ENCODE measurements at regions not wholly inside any gene's neighbourhood (a gene's known extent, or its start where the extent isn't known, plus 50 kb on each side); places are given as distances from the start of the nearest gene placed in this dataset.

DNA sequence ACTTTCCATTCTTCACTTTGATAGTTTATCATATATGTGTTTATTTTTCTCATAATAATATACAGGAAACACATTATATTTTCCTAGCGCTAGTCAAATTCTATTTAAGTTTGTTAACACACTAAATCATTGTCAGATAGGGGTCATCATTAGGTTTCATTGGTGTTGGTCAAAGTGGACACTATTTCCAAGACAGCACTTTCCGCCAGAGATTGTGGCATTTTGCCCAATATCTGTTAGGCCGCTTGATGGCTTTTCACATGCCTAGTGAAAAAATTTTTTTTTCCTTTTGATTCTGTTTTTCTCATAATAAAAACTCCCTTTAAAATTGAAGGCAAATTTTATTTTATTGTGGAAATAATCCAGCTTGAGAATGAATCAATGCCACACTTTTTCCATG, 495.4 kb upstream of the AKR1E2 start:
- Histone ChIP-seq H3K4me3 (ENCODE audit: insufficient read depth, low read depth, low read length) (no peak overlapping the region), H3K4me2 (ENCODE audit: low read length) (no peak overlapping the region), H2AFZ (ENCODE audit: low read depth, low read length) (no peak overlapping the region), H3K79me2 (ENCODE audit: insufficient read depth, low read length) (no peaks in the 10 kb centered on the region), H3K27ac (ENCODE audit: low read depth, low read length) (no peak overlapping the region), H3K9ac (ENCODE audit: low read length) (no peak overlapping the region), H3K27me3 (ENCODE audit: insufficient read depth, low read length) (no peaks in the 10 kb centered on the region), H3K36me3 (ENCODE audit: insufficient read depth, low read length) (no peaks in the 10 kb centered on the region), H4K20me1 (ENCODE audit: insufficient read depth, low read length) (no peaks in the 10 kb centered on the region), H3K9me3 (ENCODE audit: insufficient read depth, low read depth, low read length) (no peaks in the 10 kb centered on the region), H3K4me1 (ENCODE audit: insufficient read depth, low read length) (no peaks in the 10 kb centered on the region)
- H3K4me1 Mint-ChIP-seq (ENCODE audit: low read depth, unreplicated experiment), result peaks cover 3% of the 10 kb centered on the region
- H3K27me3 Mint-ChIP-seq (ENCODE audit: low read depth, unreplicated experiment), result no peaks in the 10 kb centered on the region
- no peak overlapping the region for H3K4me3 Mint-ChIP-seq (ENCODE audit: unreplicated experiment)
- TF ChIP-seq EZH2 (IDR thresholded peaks at IDR 0.05; ENCODE audit: insufficient read depth, low read length), result no peak
- TF ChIP-seq CTCF (IDR thresholded peaks at IDR 0.05; ENCODE audit: insufficient read depth, low read depth, low read length), result no peak
- FAIRE-seq, result no peak
- H3K27ac Mint-ChIP-seq (ENCODE audit: unreplicated experiment), result no peak overlapping the region
- no peaks in the 10 kb centered on the region for H3K36me3 Mint-ChIP-seq (ENCODE audit: low read depth, unreplicated experiment)
- DNase-seq (ENCODE audit: low read depth), result no peak
- no peaks in the 10 kb centered on the region for H3K9me3 Mint-ChIP-seq (ENCODE audit: unreplicated experiment)

DNA sequence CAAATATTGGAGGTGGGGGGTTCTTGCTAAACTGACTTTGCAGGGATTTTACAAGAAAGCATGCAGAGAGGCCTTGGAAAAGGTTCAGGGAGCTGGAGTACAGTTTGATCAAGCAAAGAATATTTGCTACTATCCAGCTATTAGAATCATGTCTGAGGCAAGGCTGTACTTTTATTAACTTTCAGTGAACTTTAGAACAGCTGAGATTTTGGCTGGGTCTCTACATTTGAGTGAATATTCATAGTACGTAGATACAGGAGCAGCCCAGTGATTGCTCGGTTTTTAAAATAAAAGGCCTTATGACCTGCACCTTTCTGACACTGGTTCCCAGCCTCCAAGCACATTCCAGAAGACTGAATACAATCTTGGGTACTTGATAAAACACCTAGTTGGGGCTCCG, 496.8 kb upstream of the AKR1E2 start:
- Histone ChIP-seq H4K20me1 (ENCODE audit: insufficient read depth, low read length) (no peaks in the 10 kb centered on the region), H3K4me1 (ENCODE audit: insufficient read depth, low read length) (no peaks in the 10 kb centered on the region), H3K4me3 (ENCODE audit: insufficient read depth, low read depth, low read length) (no peak overlapping the region), H3K79me2 (ENCODE audit: insufficient read depth, low read length) (no peaks in the 10 kb centered on the region), H3K27ac (ENCODE audit: low read depth, low read length) (no peak overlapping the region), H3K36me3 (ENCODE audit: insufficient read depth, low read length) (no peaks in the 10 kb centered on the region), H3K27me3 (ENCODE audit: insufficient read depth, low read length) (no peaks in the 10 kb centered on the region), H3K9ac (ENCODE audit: low read length) (no peak overlapping the region), H2AFZ (ENCODE audit: low read depth, low read length) (no peak overlapping the region), H3K9me3 (ENCODE audit: insufficient read depth, low read depth, low read length) (no peaks in the 10 kb centered on the region), H3K4me2 (ENCODE audit: low read length) (no peak overlapping the region)
- no peak for TF ChIP-seq CTCF (IDR thresholded peaks at IDR 0.05; ENCODE audit: insufficient read depth, low read depth, low read length)
- TF ChIP-seq EZH2 (IDR thresholded peaks at IDR 0.05; ENCODE audit: insufficient read depth, low read length), result no peak
- FAIRE-seq (no peak), DNase-seq (ENCODE audit: low read depth) (no peak)
- peaks cover 2% of the 10 kb centered on the region for H3K4me1 Mint-ChIP-seq (ENCODE audit: low read depth, unreplicated experiment)
- no peak overlapping the region for H3K4me3 Mint-ChIP-seq (ENCODE audit: unreplicated experiment)
- H3K9me3 Mint-ChIP-seq (ENCODE audit: unreplicated experiment), result no peaks in the 10 kb centered on the region
- H3K27ac Mint-ChIP-seq (ENCODE audit: unreplicated experiment), result no peak overlapping the region
- H3K36me3 Mint-ChIP-seq (ENCODE audit: low read depth, unreplicated experiment), result no peaks in the 10 kb centered on the region
- H3K27me3 Mint-ChIP-seq (ENCODE audit: low read depth, unreplicated experiment), result no peaks in the 10 kb centered on the region

DNA sequence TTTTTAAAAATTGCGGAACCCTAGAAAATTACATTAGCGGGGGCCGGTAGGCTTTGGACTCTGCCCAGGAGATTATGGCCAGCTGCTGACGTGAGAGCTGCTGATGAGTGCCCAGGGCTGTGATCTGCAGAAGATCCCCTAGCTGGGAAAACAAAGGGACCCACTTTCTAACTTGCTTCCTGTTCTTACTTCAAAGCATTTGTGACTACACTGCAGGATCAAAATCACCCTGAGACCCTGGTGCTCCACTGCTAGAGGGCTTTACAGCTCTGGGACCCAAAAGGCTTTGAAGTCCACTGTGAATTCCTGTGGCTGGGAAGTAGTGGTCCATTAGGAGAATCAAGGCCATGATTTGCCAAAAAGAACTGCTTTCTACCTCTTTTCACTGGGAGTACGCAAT, 499.4 kb upstream of the AKR1E2 start:
- Histone ChIP-seq H3K79me2 (ENCODE audit: insufficient read depth, low read length) (no peaks in the 10 kb centered on the region), H3K36me3 (ENCODE audit: insufficient read depth, low read length) (no peaks in the 10 kb centered on the region), H4K20me1 (ENCODE audit: insufficient read depth, low read length) (no peaks in the 10 kb centered on the region), H3K4me2 (ENCODE audit: low read length) (no peak overlapping the region), H3K9me3 (ENCODE audit: insufficient read depth, low read depth, low read length) (no peaks in the 10 kb centered on the region), H2AFZ (ENCODE audit: low read depth, low read length) (no peak overlapping the region), H3K4me3 (ENCODE audit: insufficient read depth, low read depth, low read length) (no peak overlapping the region), H3K4me1 (ENCODE audit: insufficient read depth, low read length) (no peaks in the 10 kb centered on the region), H3K9ac (ENCODE audit: low read length) (no peak overlapping the region), H3K27me3 (ENCODE audit: insufficient read depth, low read length) (no peaks in the 10 kb centered on the region), H3K27ac (ENCODE audit: low read depth, low read length) (no peak overlapping the region)
- Mint-ChIP-seq H3K4me3 (ENCODE audit: unreplicated experiment) (no peak overlapping the region), H3K27ac (ENCODE audit: unreplicated experiment) (no peak overlapping the region), H3K9me3 (ENCODE audit: unreplicated experiment) (no peaks in the 10 kb centered on the region), H3K27me3 (ENCODE audit: low read depth, unreplicated experiment) (no peaks in the 10 kb centered on the region), H3K36me3 (ENCODE audit: low read depth, unreplicated experiment) (no peaks in the 10 kb centered on the region), H3K4me1 (ENCODE audit: low read depth, unreplicated experiment) (peaks cover 2% of the 10 kb centered on the region)
- FAIRE-seq, result no peak
- TF ChIP-seq CTCF (IDR thresholded peaks at IDR 0.05; ENCODE audit: insufficient read depth, low read depth, low read length), result no peak
- no peak for TF ChIP-seq EZH2 (IDR thresholded peaks at IDR 0.05; ENCODE audit: insufficient read depth, low read length)
- no peak for DNase-seq (ENCODE audit: low read depth)
